Inflammatory macrophage treated with lipopolysaccharide for 1 hour (primary cell): ENCODE measurements at regions not wholly inside any gene's neighbourhood (a gene's known extent, or its start where the extent isn't known, plus 50 kb on each side); places are given as distances from the start of the nearest gene placed in this dataset.
A peak's percentile ranks its signal among the peaks of the same experiment; 100 is the strongest.

ENCODE experiments used
- DNase-seq, 2 donors: peaks; one replicate each; pipeline ENCODE4 v3.0.0-alpha.2; 2020 to 2022

GRCh38 chr9:73805111-73805510 is 653.4 kb downstream of the ANXA1 start:
- DNase-seq: no peak

- DNase-seq: no peak
Observed at GRCh38 chr9:73805853-73806458, 654.3 kb downstream of the ANXA1 start.

GRCh38 chr9:73806876-73807275 is 655.2 kb downstream of the ANXA1 start:
- DNase-seq: no peak

GRCh38 chr9:73807952-73808351 is 656.3 kb downstream of the ANXA1 start:
- no peak for DNase-seq

GRCh38 chr9:73810585-73811215 is 659.0 kb downstream of the ANXA1 start:
- no peak for DNase-seq

GRCh38 chr9:73813546-73813945 is 661.9 kb downstream of the ANXA1 start:
- DNase-seq: no peak

GRCh38 chr9:73816905-73817304 is 665.2 kb downstream of the ANXA1 start:
- DNase-seq: no peak

GRCh38 chr9:73824671-73825070 is 672.5 kb upstream of the RORB start:
- DNase-seq: no peak

GRCh38 chr9:73838871-73839270 is 658.3 kb upstream of the RORB start:
- no peak for DNase-seq

GRCh38 chr9:73839471-73839870 is 657.7 kb upstream of the RORB start:
- no peak for DNase-seq

GRCh38 chr9:73841018-73841417 is 656.1 kb upstream of the RORB start:
- DNase-seq: no peak

GRCh38 chr9:73844135-73844534 is 653.0 kb upstream of the RORB start:
- no peak for DNase-seq

GRCh38 chr9:73845539-73845938 is 651.6 kb upstream of the RORB start:
- DNase-seq: no peak

GRCh38 chr9:73845954-73846690 is 651.0 kb upstream of the RORB start:
- no peak for DNase-seq

GRCh38 chr9:73847536-73847935 is 649.6 kb upstream of the RORB start:
- DNase-seq: no peak

GRCh38 chr9:73853549-73853948 is 643.6 kb upstream of the RORB start:
- no peak for DNase-seq

- DNase-seq: no peak
Observed at GRCh38 chr9:73855206-73855605, 641.9 kb upstream of the RORB start.

- no peak for DNase-seq
Observed at GRCh38 chr9:73863924-73864323, 633.2 kb upstream of the RORB start.

GRCh38 chr9:73866451-73866850 is 630.7 kb upstream of the RORB start:
- DNase-seq: no peak

GRCh38 chr9:73869264-73869663 is 627.9 kb upstream of the RORB start:
- peak; percentile 34 to 55 for DNase-seq

- DNase-seq: no peak
Observed at GRCh38 chr9:73871636-73872035, 625.5 kb upstream of the RORB start.

- no peak for DNase-seq
Observed at GRCh38 chr9:73872701-73873100, 624.4 kb upstream of the RORB start.

- no peak for DNase-seq
Observed at GRCh38 chr9:73880101-73880500, 617.0 kb upstream of the RORB start.

- DNase-seq: no peak
Observed at GRCh38 chr9:73889023-73889422, 608.1 kb upstream of the RORB start.
